Spleen (tissue), 7 donors: ENCODE measurements at regions not wholly inside any gene's neighbourhood (a gene's known extent, or its start where the extent isn't known, plus 50 kb on each side); places are given as distances from the start of the nearest gene placed in this dataset.

Experiments
- CTCF ChIP-seq, 11 experiments: fragments of 200-600 bp in 7 of 11; fragments of 450-650 bp in 4 of 11; sonication (generic) in 4 of 11; IDR thresholded peaks in 8 of 11; conservative IDR thresholded peaks in 3 of 11; 1 replicate in 7 of 11; 2 replicates in 4 of 11; pipeline versions ENCODE4 v1.4.0 to v1.8.0; 2016 to 2021; ENCODE audit warnings: antibody characterized with exemption in 11 of 11, inconsistent platforms in 4 of 11, mild to moderate bottlenecking in 1 of 11
- POLR2A ChIP-seq, 3 donors: fragments of 450-650 bp; IDR thresholded peaks; one replicate each; pipeline ENCODE4 v1.5.1; 2017; ENCODE audit warnings: antibody characterized with exemption in 3 of 3, mild to moderate bottlenecking in 1 of 3
- POLR2AphosphoS5 ChIP-seq, 3 donors: sonication (generic); formaldehyde crosslinking; IDR thresholded peaks; one replicate each; pipeline ENCODE4 v1.5.1; 2017; ENCODE audit warnings: antibody characterized with exemption in 3 of 3
- donor health status: DM: no; HTN: no; CAD: no; lungs with moderate emphysema.
- donor health status: DM: no; HTN: no; CAD: no.
- donor health status: DM: no; HTN: no; CAD: no.

- TF ChIP-seq CTCF (IDR thresholded peaks at IDR 0.05 in 8 of 11, conservative IDR thresholded peaks at IDR 0.05 in 3 of 11) (no peak), POLR2A (IDR thresholded peaks at IDR 0.05) (no peak), POLR2AphosphoS5 (IDR thresholded peaks at IDR 0.05) (no peak)
Measured at GRCh38 chr4:26015906-26016305, 101.9 kb downstream of the SMIM20 start.
